Mucosa of descending colon (tissue), 3 donors: ENCODE measurements at regions not wholly inside any gene's neighbourhood (a gene's known extent, or its start where the extent isn't known, plus 50 kb on each side); places are given as distances from the start of the nearest gene placed in this dataset.
A peak's percentile ranks its signal among the peaks of the same experiment; 100 is the strongest.

Experiments used
- ATAC-seq: fragments of 200-7000 bp; cut with Tn5 transposase; one replicate; pipeline ENCODE4 v1.9.1; 2020; ENCODE audit warnings: mild to moderate bottlenecking, moderate library complexity
- DNase-seq, 3 donors: peaks; one replicate each; pipeline ENCODE4 v3.0.0-alpha.2; 2020
- H3K36me3 ChIP-seq: fragments of 200-600 bp; one replicate; pipeline ENCODE4 v1.8.0; 2021; ENCODE audit warnings: low read depth, mild to moderate bottlenecking
- H3K4me1 ChIP-seq: fragments of 200-600 bp; one replicate; pipeline ENCODE4 v1.8.0; 2021; ENCODE audit warnings: low read depth, mild to moderate bottlenecking
- H3K4me3 ChIP-seq: fragments of 200-600 bp; one replicate; pipeline ENCODE4 v1.8.0; 2021; ENCODE audit warnings: mild to moderate bottlenecking
- H3K9me3 ChIP-seq: fragments of 200-600 bp; one replicate; pipeline ENCODE4 v1.8.0; 2021; ENCODE audit warnings: mild to moderate bottlenecking
- CTCF ChIP-seq: fragments of 200-600 bp; IDR thresholded peaks from one replicate; pipeline ENCODE4 v1.8.0; 2022; ENCODE audit warnings: antibody characterized with exemption, mild to moderate bottlenecking
- intact Hi-C, 2 donors: fragments of 100-400 bp; cut with DNase I in 1 of 2; cut with micrococcal nuclease in 1 of 2; formaldehyde crosslinking; loops; one replicate each; pipeline versions ENCODE4 v1.11.0 to v1.11.1; 2022; cut with DNase I, micrococcal nuclease
- donor health status: DM: no; HTN: no; CAD: no; lungs with moderate emphysema.
- donor health status: DM: no; HTN: no; CAD: no.
- donor health status: DM: no; HTN: yes; CAD: no.

GRCh38 chrX:131802836-131803626 lies 220.1 kb upstream of the STK26 start:
- no peaks in the 10 kb centered on the region for H3K4me1 ChIP-seq
- H3K36me3 ChIP-seq: no peaks in the 10 kb centered on the region
- ATAC-seq (peak; percentile 86), DNase-seq (no peak)
- H3K9me3 ChIP-seq: no peaks in the 10 kb centered on the region
- TF ChIP-seq CTCF: no peak
- intact Hi-C loops: no loop called here
- H3K4me3 ChIP-seq: no peak overlapping the region

GRCh38 chrX:131812847-131813825 lies 210.0 kb upstream of the STK26 start:
- TF ChIP-seq CTCF: no peak
- ATAC-seq: peak; percentile 90
- H3K4me1 ChIP-seq: no peaks in the 10 kb centered on the region
- no peak overlapping the region for H3K4me3 ChIP-seq
- DNase-seq: peak in 1 of 3 donors; percentile 32
- no peaks in the 10 kb centered on the region for H3K36me3 ChIP-seq
- no peaks in the 10 kb centered on the region for H3K9me3 ChIP-seq
- intact Hi-C loops: no loop called here

- TF ChIP-seq CTCF: no peak
- intact Hi-C loops: no loop called here
- peak; percentile 88 for ATAC-seq
- Histone ChIP-seq H3K9me3 (no peaks in the 10 kb centered on the region), H3K36me3 (no peaks in the 10 kb centered on the region), H3K4me3 (no peak overlapping the region), H3K4me1 (no peaks in the 10 kb centered on the region)
- DNase-seq: peak in 1 of 3 donors; percentile 61
Observed at GRCh38 chrX:131816551-131817136, 206.5 kb upstream of the STK26 start.

GRCh38 chrX:131818297-131818936 lies 204.7 kb upstream of the STK26 start:
- no peaks in the 10 kb centered on the region for H3K4me1 ChIP-seq
- H3K36me3 ChIP-seq: no peaks in the 10 kb centered on the region
- no peak for TF ChIP-seq CTCF
- H3K4me3 ChIP-seq: no peak overlapping the region
- intact Hi-C loops: no loop called here
- DNase-seq (no peak), ATAC-seq (no peak)
- H3K9me3 ChIP-seq: no peaks in the 10 kb centered on the region

- no peak for TF ChIP-seq CTCF
- H3K36me3 ChIP-seq: no peaks in the 10 kb centered on the region
- H3K9me3 ChIP-seq: no peaks in the 10 kb centered on the region
- ATAC-seq (peak; percentile 98), DNase-seq (peak in 1 of 3 donors; percentile 59)
- H3K4me3 ChIP-seq: no peak overlapping the region
- intact Hi-C loops: no loop called here
- H3K4me1 ChIP-seq: no peaks in the 10 kb centered on the region
Observed at GRCh38 chrX:131821945-131822622, 201.0 kb upstream of the STK26 start.
